Fibroblast of lung (primary cell): ENCODE measurements at regions not wholly inside any gene's neighbourhood (a gene's known extent, or its start where the extent isn't known, plus 50 kb on each side); places are given as distances from the start of the nearest gene placed in this dataset.

Source experiments
- DNase-seq, 2 donors: peaks; one replicate each; pipeline versions ENCODE4 v3.0.0 to v3.0.0-alpha.2; 2010; ENCODE audit warnings: low read depth in 2 of 2
- H2AFZ ChIP-seq: 2 replicates; pipeline ENCODE4 v1.5.1; 2012; ENCODE audit warnings: low read length, control low read depth, inconsistent platforms
- H3K27ac ChIP-seq: 2 replicates; pipeline ENCODE4 v1.5.1; 2011; ENCODE audit warnings: low read length, control low read depth; ENCODE audit not compliant: insufficient read depth
- H3K27me3 ChIP-seq: 2 replicates; pipeline ENCODE4 v1.5.1; 2011; ENCODE audit warnings: mild to moderate bottlenecking, low read length; ENCODE audit not compliant: control insufficient read depth, insufficient read depth
- H3K36me3 ChIP-seq: 2 replicates; pipeline ENCODE4 v1.5.1; 2011; ENCODE audit warnings: low read length; ENCODE audit not compliant: control insufficient read depth, insufficient read depth
- H3K4me1 ChIP-seq: 2 replicates; pipeline ENCODE4 v1.5.1; 2011; ENCODE audit warnings: low read length; ENCODE audit not compliant: control insufficient read depth, insufficient read depth; ENCODE audit errors: extremely low read depth
- H3K4me2 ChIP-seq: 2 replicates; pipeline ENCODE4 v1.5.1; 2011; ENCODE audit warnings: low read length, control low read depth; ENCODE audit not compliant: insufficient read depth; ENCODE audit errors: extremely low read depth
- H3K4me3 ChIP-seq, 4 experiments: fragments of 200-600 bp in 1 of 4; sonication (generic) in 1 of 4; replicated peaks in 1 of 4; 2 replicates each; pipeline ENCODE4 v1.5.1; 2011 to 2016; ENCODE audit warnings: low read length in 4 of 4, low read depth in 3 of 4, mild to moderate bottlenecking in 3 of 4, control low read depth in 2 of 4, inconsistent platforms in 1 of 4, mixed read lengths in 1 of 4; ENCODE audit not compliant: insufficient read depth in 1 of 4; ENCODE audit errors: control extremely low read depth in 1 of 4
- H3K79me2 ChIP-seq: 2 replicates; pipeline ENCODE4 v1.5.1; 2012; ENCODE audit warnings: mild to moderate bottlenecking, low read length, inconsistent platforms; ENCODE audit not compliant: control insufficient read depth, insufficient read depth
- H3K9ac ChIP-seq: 2 replicates; pipeline ENCODE4 v1.5.1; 2011; ENCODE audit warnings: mild to moderate bottlenecking, low read length, control low read depth; ENCODE audit not compliant: insufficient read depth
- H3K9me3 ChIP-seq: 2 replicates; pipeline ENCODE4 v1.5.1; 2012; ENCODE audit warnings: low read depth, low read length; ENCODE audit not compliant: control insufficient read depth, insufficient read depth
- H4K20me1 ChIP-seq: 2 replicates; pipeline ENCODE4 v1.5.1; 2011; ENCODE audit warnings: low read length; ENCODE audit not compliant: control insufficient read depth, insufficient read depth; ENCODE audit errors: extremely low read depth
- EZH2 ChIP-seq: IDR thresholded peaks from 2 replicates; pipeline ENCODE4 v1.5.1; 2012; ENCODE audit warnings: low read length, control low read depth, mild to moderate bottlenecking; ENCODE audit errors: missing control alignments
- TF ChIP-seq, protein P1 (sequence below), 2 donors: IDR thresholded peaks in 1 of 2; conservative IDR thresholded peaks in 1 of 2; 1 replicate in 1 of 2; 2 replicates in 1 of 2; pipeline ENCODE4 v1.5.1; 2011 to 2012; ENCODE audit warnings: low read length in 2 of 2, control low read depth in 1 of 2, inconsistent platforms in 1 of 2, low read depth in 1 of 2, mild to moderate bottlenecking in 1 of 2

DNA sequence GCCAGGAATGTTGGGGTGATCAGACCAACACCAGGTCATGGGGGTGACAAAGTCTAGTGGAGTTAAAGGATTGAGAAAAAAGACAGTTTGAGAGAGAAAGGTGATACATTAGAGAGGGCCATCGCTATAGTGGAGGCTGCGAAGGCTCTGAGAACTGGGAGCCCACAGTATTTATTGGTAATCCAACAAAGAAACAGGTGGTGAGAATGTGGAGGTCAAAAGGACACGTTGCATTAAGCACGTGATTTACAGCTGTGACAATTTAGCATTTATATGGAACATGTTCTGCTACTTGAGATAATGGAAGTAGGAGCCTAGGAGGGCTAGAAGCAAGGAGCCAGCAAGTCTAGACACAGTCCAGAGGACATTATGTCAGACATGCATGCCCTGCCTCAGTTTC, 2086.5 kb upstream of the C9orf72 start:
- no peak overlapping the region for H3K4me2 ChIP-seq
- H3K4me3 ChIP-seq, result no peak overlapping the region
- no peak overlapping the region for H2AFZ ChIP-seq

GRCh38 chr9:29668732-29669131, 2095.5 kb upstream of the C9orf72 start:
- Histone ChIP-seq H3K9ac (no peak overlapping the region), H3K9me3 (no peaks in the 10 kb centered on the region), H4K20me1 (no peaks in the 10 kb centered on the region), H3K4me3 (no peak overlapping the region), H2AFZ (no peak overlapping the region), H3K4me2 (no peak overlapping the region), H3K36me3 (no peaks in the 10 kb centered on the region), H3K27me3 (no peaks in the 10 kb centered on the region), H3K27ac (no peak overlapping the region), H3K4me1 (no peaks in the 10 kb centered on the region), H3K79me2 (no peaks in the 10 kb centered on the region)
- no peak for TF ChIP-seq EZH2
- TF ChIP-seq, protein P1, sequence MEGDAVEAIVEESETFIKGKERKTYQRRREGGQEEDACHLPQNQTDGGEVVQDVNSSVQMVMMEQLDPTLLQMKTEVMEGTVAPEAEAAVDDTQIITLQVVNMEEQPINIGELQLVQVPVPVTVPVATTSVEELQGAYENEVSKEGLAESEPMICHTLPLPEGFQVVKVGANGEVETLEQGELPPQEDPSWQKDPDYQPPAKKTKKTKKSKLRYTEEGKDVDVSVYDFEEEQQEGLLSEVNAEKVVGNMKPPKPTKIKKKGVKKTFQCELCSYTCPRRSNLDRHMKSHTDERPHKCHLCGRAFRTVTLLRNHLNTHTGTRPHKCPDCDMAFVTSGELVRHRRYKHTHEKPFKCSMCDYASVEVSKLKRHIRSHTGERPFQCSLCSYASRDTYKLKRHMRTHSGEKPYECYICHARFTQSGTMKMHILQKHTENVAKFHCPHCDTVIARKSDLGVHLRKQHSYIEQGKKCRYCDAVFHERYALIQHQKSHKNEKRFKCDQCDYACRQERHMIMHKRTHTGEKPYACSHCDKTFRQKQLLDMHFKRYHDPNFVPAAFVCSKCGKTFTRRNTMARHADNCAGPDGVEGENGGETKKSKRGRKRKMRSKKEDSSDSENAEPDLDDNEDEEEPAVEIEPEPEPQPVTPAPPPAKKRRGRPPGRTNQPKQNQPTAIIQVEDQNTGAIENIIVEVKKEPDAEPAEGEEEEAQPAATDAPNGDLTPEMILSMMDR (conservative IDR thresholded peaks at IDR 0.05 in 1 of 2, IDR thresholded peaks at IDR 0.05 in 1 of 2; ENCODE audit: low read depth in 1 of 2, low read length in 2 of 2), result no peak
- DNase-seq, result no peak

More for the DNA sequence above, 2086.5 kb upstream of the C9orf72 start:
- H3K9ac ChIP-seq, result no peak overlapping the region
- TF ChIP-seq EZH2, result no peak
- TF ChIP-seq, protein P1 (conservative IDR thresholded peaks at IDR 0.05 in 1 of 2, IDR thresholded peaks at IDR 0.05 in 1 of 2; ENCODE audit: low read depth in 1 of 2, low read length in 2 of 2), result no peak
- no peaks in the 10 kb centered on the region for H4K20me1 ChIP-seq
- H3K27me3 ChIP-seq, result no peaks in the 10 kb centered on the region
- no peaks in the 10 kb centered on the region for H3K79me2 ChIP-seq
- H3K27ac ChIP-seq, result no peak overlapping the region
- H3K36me3 ChIP-seq, result no peaks in the 10 kb centered on the region
- H3K4me1 ChIP-seq, result no peaks in the 10 kb centered on the region
- no peak for DNase-seq
- no peaks in the 10 kb centered on the region for H3K9me3 ChIP-seq

GRCh38 chr9:29669613-29670012, 2096.3 kb upstream of the C9orf72 start:
- DNase-seq, result no peak
- Histone ChIP-seq H4K20me1 (no peaks in the 10 kb centered on the region), H3K4me1 (no peaks in the 10 kb centered on the region), H3K79me2 (no peaks in the 10 kb centered on the region), H3K4me2 (no peak overlapping the region), H3K9ac (no peak overlapping the region), H3K27me3 (no peaks in the 10 kb centered on the region), H3K4me3 (no peak overlapping the region), H2AFZ (no peak overlapping the region), H3K27ac (no peak overlapping the region), H3K36me3 (no peaks in the 10 kb centered on the region), H3K9me3 (no peaks in the 10 kb centered on the region)
- TF ChIP-seq EZH2, result no peak
- TF ChIP-seq, protein P1 (conservative IDR thresholded peaks at IDR 0.05 in 1 of 2, IDR thresholded peaks at IDR 0.05 in 1 of 2; ENCODE audit: low read depth in 1 of 2, low read length in 2 of 2), result no peak
